OCI-LY7 (cell line): ENCODE measurements at regions not wholly inside any gene's neighbourhood (a gene's known extent, or its start where the extent isn't known, plus 50 kb on each side); places are given as distances from the start of the nearest gene placed in this dataset.
"Not testable (repeated sequence)": the region's sequence is repeated elsewhere in the genome, so short reads cannot be mapped to it uniquely, and the experiment has no call there.

ENCODE experiments used
- BruUV-seq: library from RNA; stranded (reverse); fragments of 400-500 nt; replicated peaks from 2 replicates; lab custom pipeline; 2021; lab: Mats Ljungman, UMichigan
- CTCF ChIA-PET: fragments of 300-600 bp; sonication (Branson Sonifier 250); formaldehyde crosslinking; loops from one replicate; lab custom pipeline; 2022; ENCODE audit warnings: antibody characterized with exemption; ENCODE audit not compliant: unreplicated experiment; lab: Charles Lee
- POLR2A ChIA-PET: fragments of 300-600 bp; sonication (Branson Sonifier 250); formaldehyde crosslinking; loops from one replicate; lab custom pipeline; 2022; ENCODE audit warnings: antibody characterized with exemption; lab: Charles Lee
- DNase-seq: peaks from one replicate; pipeline ENCODE4 v3.0.0-alpha.2; 2015; ENCODE audit warnings: low spot score
- H2AFZ ChIP-seq: fragments of 200-600 bp; sonication (generic), shearing (Covaris generic); 2 replicates; pipeline ENCODE4 v1.6.1; 2014; ENCODE audit warnings: mild to moderate bottlenecking, antibody characterized with exemption, low read length, moderate library complexity
- H3K27ac ChIP-seq: fragments of 200-600 bp; sonication (generic); 2 replicates; pipeline ENCODE4 v1.5.1; 2014; ENCODE audit warnings: mixed run types, low read depth, mild to moderate bottlenecking, moderate library complexity, low read length, inconsistent platforms; ENCODE audit not compliant: poor library complexity, severe bottlenecking
- H3K36me3 ChIP-seq: fragments of 200-600 bp; sonication (generic); 2 replicates; pipeline ENCODE4 v1.6.1; 2014; ENCODE audit warnings: mild to moderate bottlenecking, antibody characterized with exemption, low read length, moderate library complexity, mixed read lengths; ENCODE audit not compliant: insufficient read depth
- H3K4me1 ChIP-seq: fragments of 200-600 bp; sonication (generic); 2 replicates; pipeline ENCODE4 v1.5.1; 2014; ENCODE audit warnings: mild to moderate bottlenecking, low read length; ENCODE audit not compliant: insufficient read depth, poor library complexity, severe bottlenecking
- H3K4me2 ChIP-seq: fragments of 200-600 bp; sonication (generic); 2 replicates; pipeline ENCODE4 v1.6.1; 2014; ENCODE audit warnings: mild to moderate bottlenecking, low read length
- H3K4me3 ChIP-seq: fragments of 200-600 bp; sonication (generic); 2 replicates; pipeline ENCODE4 v1.5.1; 2014; ENCODE audit warnings: mild to moderate bottlenecking, low read depth, low read length; ENCODE audit not compliant: poor library complexity, severe bottlenecking
- H3K79me2 ChIP-seq: fragments of 200-600 bp; sonication (generic); 2 replicates; pipeline ENCODE4 v1.6.1; 2016; ENCODE audit warnings: low read depth, mild to moderate bottlenecking, low read length, moderate library complexity, mixed read lengths; ENCODE audit not compliant: insufficient read depth
- H3K9me2 ChIP-seq: fragments of 200-600 bp; sonication (generic); 2 replicates; pipeline ENCODE4 v1.6.1; 2016; ENCODE audit warnings: mild to moderate bottlenecking, low read length, mixed read lengths; ENCODE audit not compliant: insufficient read depth
- H3K9me3 ChIP-seq: fragments of 200-600 bp; sonication (generic); 2 replicates; pipeline ENCODE4 v1.6.1; 2014; ENCODE audit warnings: mild to moderate bottlenecking, mixed run types, low read length, mixed read lengths
- H4K20me1 ChIP-seq: fragments of 200-600 bp; sonication (generic); 2 replicates; pipeline ENCODE4 v1.6.1; 2014; ENCODE audit warnings: mild to moderate bottlenecking, antibody characterized with exemption, low read length, moderate library complexity, mixed read lengths; ENCODE audit not compliant: insufficient read depth
- EZH2phosphoT487 ChIP-seq: fragments of 200-600 bp; sonication (generic); IDR thresholded peaks from 2 replicates; pipeline ENCODE4 v1.6.1; 2018; ENCODE audit warnings: low read depth, borderline replicate concordance, mild to moderate bottlenecking, mixed run types, antibody characterized with exemption, low read length, moderate library complexity, mixed read lengths
- intact Hi-C: fragments of 100-400 bp; cut with micrococcal nuclease; formaldehyde crosslinking; loops from one replicate; pipeline ENCODE4 v1.10.0; 2022; ENCODE audit not compliant: unreplicated experiment
- TF ChIP-seq, protein P1 (sequence below): fragments of 200-600 bp; sonication (generic); conservative IDR thresholded peaks from 2 replicates; pipeline ENCODE4 v1.5.1; 2014; ENCODE audit warnings: mild to moderate bottlenecking, antibody characterized with exemption, low read length, moderate library complexity, mixed read lengths

GRCh38 chr6:67952121-67952520 lies 683.0 kb upstream of the ADGRB3 start:
- intact Hi-C loops, result no loop called here
- CTCF ChIA-PET, result no interaction called here
- H2AFZ ChIP-seq, result no peak overlapping the region

DNA sequence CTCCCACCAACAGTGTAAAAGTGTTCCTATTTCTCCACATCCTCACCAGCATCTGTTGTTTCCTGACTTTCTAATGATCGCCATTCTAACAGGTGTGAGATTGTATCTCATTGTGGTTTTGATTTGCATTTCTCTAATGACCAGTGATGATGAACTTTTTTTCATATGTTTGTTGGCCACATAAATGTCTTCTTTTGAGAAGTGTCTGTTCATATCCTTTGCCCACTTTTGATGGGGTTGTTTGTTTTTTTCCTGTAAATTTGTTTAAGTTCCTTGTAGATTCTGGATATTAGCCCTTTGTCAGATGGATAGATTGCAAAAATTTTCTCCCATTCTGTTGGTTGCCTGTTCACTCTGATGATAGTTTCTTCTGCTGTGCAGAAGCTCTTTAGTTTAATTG lies 687.3 kb upstream of the ADGRB3 start:
- DNase-seq, H3K4me1 ChIP-seq, POLR2A ChIA-PET, H3K79me2 ChIP-seq, H4K20me1 ChIP-seq, H3K9me2 ChIP-seq, intact Hi-C loops, H3K27ac ChIP-seq, H2AFZ ChIP-seq, H3K4me3 ChIP-seq, BruUV-seq, H3K4me2 ChIP-seq, H3K36me3 ChIP-seq, CTCF ChIA-PET, H3K9me3 ChIP-seq: not testable (repeated sequence)

More at GRCh38 chr6:67952121-67952520, 683.0 kb upstream of the ADGRB3 start:
- no peak for TF ChIP-seq EZH2phosphoT487
- TF ChIP-seq, protein P1, sequence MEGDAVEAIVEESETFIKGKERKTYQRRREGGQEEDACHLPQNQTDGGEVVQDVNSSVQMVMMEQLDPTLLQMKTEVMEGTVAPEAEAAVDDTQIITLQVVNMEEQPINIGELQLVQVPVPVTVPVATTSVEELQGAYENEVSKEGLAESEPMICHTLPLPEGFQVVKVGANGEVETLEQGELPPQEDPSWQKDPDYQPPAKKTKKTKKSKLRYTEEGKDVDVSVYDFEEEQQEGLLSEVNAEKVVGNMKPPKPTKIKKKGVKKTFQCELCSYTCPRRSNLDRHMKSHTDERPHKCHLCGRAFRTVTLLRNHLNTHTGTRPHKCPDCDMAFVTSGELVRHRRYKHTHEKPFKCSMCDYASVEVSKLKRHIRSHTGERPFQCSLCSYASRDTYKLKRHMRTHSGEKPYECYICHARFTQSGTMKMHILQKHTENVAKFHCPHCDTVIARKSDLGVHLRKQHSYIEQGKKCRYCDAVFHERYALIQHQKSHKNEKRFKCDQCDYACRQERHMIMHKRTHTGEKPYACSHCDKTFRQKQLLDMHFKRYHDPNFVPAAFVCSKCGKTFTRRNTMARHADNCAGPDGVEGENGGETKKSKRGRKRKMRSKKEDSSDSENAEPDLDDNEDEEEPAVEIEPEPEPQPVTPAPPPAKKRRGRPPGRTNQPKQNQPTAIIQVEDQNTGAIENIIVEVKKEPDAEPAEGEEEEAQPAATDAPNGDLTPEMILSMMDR, result no peak
- no peak for DNase-seq
- POLR2A ChIA-PET, result interaction anchor here (0.7 kb wide), 1 partner anchor 269 kb away, joined by 3 read pairs; no protein-coding TSS in a partner anchor
- H3K4me2 ChIP-seq, result no peak overlapping the region
- no peaks in the 10 kb centered on the region for H3K4me1 ChIP-seq
- H3K27ac ChIP-seq, result no peak overlapping the region
- H3K79me2 ChIP-seq, result no peaks in the 10 kb centered on the region
- H3K9me2 ChIP-seq, result no peaks in the 10 kb centered on the region
- peaks cover 11% of the 10 kb centered on the region; the same call in 1 of the 2 replicates for H3K9me3 ChIP-seq
- H3K36me3 ChIP-seq, result no peaks in the 10 kb centered on the region
- H3K4me3 ChIP-seq, result no peak overlapping the region
- H4K20me1 ChIP-seq, result no peaks in the 10 kb centered on the region
- no TSS peak for BruUV-seq

DNA sequence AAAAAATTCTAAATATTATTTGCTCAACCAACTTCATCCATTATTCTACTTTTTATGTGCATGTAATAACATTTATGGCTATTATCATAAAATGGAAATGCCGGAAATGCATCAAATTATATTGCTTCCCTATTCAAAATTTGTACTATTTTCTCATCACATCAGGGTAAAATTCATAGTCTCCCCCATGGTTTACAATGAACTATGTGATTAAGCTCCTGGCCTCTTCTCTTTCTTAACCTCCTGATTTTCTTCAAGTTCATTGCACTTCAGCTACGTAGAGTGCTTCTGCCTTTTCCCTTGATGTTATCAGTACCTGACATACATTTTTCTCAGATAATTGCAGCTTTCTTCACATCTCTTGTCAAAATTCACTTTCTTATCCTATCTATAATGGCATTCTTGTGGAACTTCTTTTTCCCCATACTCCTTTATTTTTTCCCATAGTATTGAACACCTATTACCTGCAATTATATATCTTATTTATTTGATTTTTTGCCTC lies 699.1 kb upstream of the ADGRB3 start:
- intact Hi-C loops, result no loop called here
- no TSS peak for BruUV-seq
- Histone ChIP-seq H3K27ac (no peak overlapping the region), H3K4me2 (no peak overlapping the region), H3K4me1 (no peaks in the 10 kb centered on the region), H3K4me3 (no peak overlapping the region), H3K9me3 (no peaks in the 10 kb centered on the region), H3K79me2 (no peaks in the 10 kb centered on the region), H3K9me2 (no peaks in the 10 kb centered on the region; the same call in 1 of the 2 replicates), H3K36me3 (no peaks in the 10 kb centered on the region), H2AFZ (no peak overlapping the region), H4K20me1 (no peaks in the 10 kb centered on the region)
- DNase-seq, result no peak
- ChIA-PET POLR2A (interaction anchor here (0.6 to 0.7 kb wide), 3 partner anchors 18 to 1126 kb away, joined by 3 to 4 read pairs (median 3); no protein-coding TSS in a partner anchor), CTCF (no interaction called here)
- TF ChIP-seq EZH2phosphoT487, result no peak
- TF ChIP-seq, protein P1, result no peak
